ENCODE measurements at regions not wholly inside any gene's neighbourhood (a gene's known extent, or its start where the extent isn't known, plus 50 kb on each side); places are given as distances from the start of the nearest gene placed in this dataset.

- no peak for DNase-seq (ENCODE audit: low read depth)
Observed at GRCh38 chr6:79764747-79765146, 133.6 kb downstream of the SH3BGRL2 start.

- no peak for DNase-seq (ENCODE audit: low read depth)
Observed at GRCh38 chr6:79763301-79763700, 132.2 kb downstream of the SH3BGRL2 start.

GRCh38 chr6:79762370-79762769, 131.2 kb downstream of the SH3BGRL2 start:
- no peak for DNase-seq (ENCODE audit: low read depth)

- DNase-seq (ENCODE audit: low read depth) = no peak
Observed at GRCh38 chr6:79756496-79756895, 125.4 kb downstream of the SH3BGRL2 start.

- no peak for DNase-seq (ENCODE audit: low read depth)
Observed at GRCh38 chr6:79755967-79756366, 124.8 kb downstream of the SH3BGRL2 start.

Data from fibroblast of the conjunctiva (primary cell).